ENCODE measurements at regions not wholly inside any gene's neighbourhood (a gene's known extent, or its start where the extent isn't known, plus 50 kb on each side); places are given as distances from the start of the nearest gene placed in this dataset.

- DNase-seq = no peak
- ATAC-seq = no peak
Measured at GRCh38 chr1:199109160-199109559, 470.3 kb downstream of the PTPRC start.

- ATAC-seq (no peak), DNase-seq (no peak)
Measured at GRCh38 chr1:199112365-199112764, 473.5 kb downstream of the PTPRC start.

- no peak for ATAC-seq
Measured at GRCh38 chr1:199113265-199113869, 474.5 kb downstream of the PTPRC start.

GRCh38 chr1:199116488-199116887 is 477.6 kb downstream of the PTPRC start:
- ATAC-seq = no peak
- DNase-seq = no peak

More at GRCh38 chr1:199113265-199113869, 474.5 kb downstream of the PTPRC start:
- DNase-seq = peak; percentile 71

- DNase-seq (no peak), ATAC-seq (no peak)
Measured at GRCh38 chr1:199121047-199121446, 482.2 kb downstream of the PTPRC start.

- no peak for ATAC-seq
Measured at GRCh38 chr1:199122085-199122484, 483.2 kb downstream of the PTPRC start.

GRCh38 chr1:199122532-199123311 is 483.9 kb downstream of the PTPRC start:
- ATAC-seq = no peak

More at GRCh38 chr1:199122085-199122484, 483.2 kb downstream of the PTPRC start:
- DNase-seq = no peak

GRCh38 chr1:199123615-199124014 is 484.8 kb downstream of the PTPRC start:
- ATAC-seq (peak; percentile 65), DNase-seq (no peak)

More at GRCh38 chr1:199122532-199123311, 483.9 kb downstream of the PTPRC start:
- DNase-seq = no peak

- DNase-seq = no peak
- ATAC-seq = peak; percentile 43
Measured at GRCh38 chr1:199124351-199124750, 485.5 kb downstream of the PTPRC start.

GRCh38 chr1:199129247-199129646 is 490.4 kb downstream of the PTPRC start:
- DNase-seq (no peak), ATAC-seq (no peak)

- ATAC-seq = no peak
- DNase-seq = no peak
Measured at GRCh38 chr1:199132006-199132405, 493.2 kb downstream of the PTPRC start.

GRCh38 chr1:199135901-199136300 is 497.1 kb downstream of the PTPRC start:
- ATAC-seq (no peak), DNase-seq (no peak)

GRCh38 chr1:199138061-199138460 is 499.2 kb downstream of the PTPRC start:
- DNase-seq (no peak), ATAC-seq (no peak)

- ATAC-seq (no peak), DNase-seq (no peak)
Measured at GRCh38 chr1:199149591-199149990, 510.8 kb downstream of the PTPRC start.

- ATAC-seq = no peak
- no peak for DNase-seq
Measured at GRCh38 chr1:199150756-199151155, 511.9 kb downstream of the PTPRC start.

GRCh38 chr1:199151634-199152425 is 513.0 kb downstream of the PTPRC start:
- DNase-seq (no peak), ATAC-seq (no peak)

GRCh38 chr1:199152676-199153075 is 513.8 kb downstream of the PTPRC start:
- ATAC-seq (no peak), DNase-seq (no peak)

- no peak for ATAC-seq
- no peak for DNase-seq
Measured at GRCh38 chr1:199155166-199156019, 516.6 kb downstream of the PTPRC start.

- ATAC-seq = no peak
- no peak for DNase-seq
Measured at GRCh38 chr1:199157494-199157893, 518.7 kb downstream of the PTPRC start.

GRCh38 chr1:199160521-199161318 is 521.9 kb downstream of the PTPRC start:
- DNase-seq (no peak), ATAC-seq (no peak)

GRCh38 chr1:199161319-199161680 is 522.5 kb downstream of the PTPRC start:
- ATAC-seq (no peak), DNase-seq (no peak)
